Calu3 (cell line): ENCODE measurements at regions not wholly inside any gene's neighbourhood (a gene's known extent, or its start where the extent isn't known, plus 50 kb on each side); places are given as distances from the start of the nearest gene placed in this dataset.

Experiments
- BruUV-seq: library from RNA; stranded (reverse); fragments of 400-500 nt; replicated peaks from 2 replicates; lab custom pipeline; 2021; lab: Mats Ljungman, UMichigan
- CTCF ChIA-PET: fragments of 300-600 bp; sonication (Branson Sonifier 250); formaldehyde crosslinking; loops from one replicate; lab custom pipeline; 2022; ENCODE audit warnings: antibody characterized with exemption; lab: Charles Lee
- DNase-seq: peaks from one replicate; pipeline ENCODE4 v3.0.0; 2022
- H3K27ac Mint-ChIP-seq: one replicate; pipeline ENCODE4 v1.8.0; 2022; ENCODE audit warnings: mixed read lengths; ENCODE audit not compliant: unreplicated experiment
- H3K27me3 Mint-ChIP-seq: one replicate; pipeline ENCODE4 v1.8.0; 2022; ENCODE audit warnings: mixed read lengths; ENCODE audit not compliant: unreplicated experiment
- H3K36me3 Mint-ChIP-seq: one replicate; pipeline ENCODE4 v1.8.0; 2022; ENCODE audit warnings: mild to moderate bottlenecking, moderate library complexity, mixed read lengths; ENCODE audit not compliant: insufficient read depth, unreplicated experiment
- H3K4me1 Mint-ChIP-seq: one replicate; pipeline ENCODE4 v1.8.0; 2022; ENCODE audit warnings: mild to moderate bottlenecking, low read depth, mixed read lengths; ENCODE audit not compliant: unreplicated experiment
- H3K4me3 Mint-ChIP-seq: one replicate; pipeline ENCODE4 v1.8.0; 2022; ENCODE audit warnings: mild to moderate bottlenecking, low read depth, moderate library complexity, mixed read lengths; ENCODE audit not compliant: unreplicated experiment
- H3K9me3 Mint-ChIP-seq: one replicate; pipeline ENCODE4 v1.8.0; 2022; ENCODE audit warnings: low read depth, mixed read lengths; ENCODE audit not compliant: unreplicated experiment
- CTCF ChIP-seq: fragments of 200-600 bp; IDR thresholded peaks from one replicate; pipeline ENCODE4 v1.8.0; 2022; ENCODE audit warnings: antibody characterized with exemption; ENCODE audit not compliant: unreplicated experiment
- intact Hi-C: fragments of 100-400 bp; cut with micrococcal nuclease; formaldehyde crosslinking; loops from one replicate; pipeline ENCODE4 v1.10.0; 2022; ENCODE audit not compliant: unreplicated experiment

DNA sequence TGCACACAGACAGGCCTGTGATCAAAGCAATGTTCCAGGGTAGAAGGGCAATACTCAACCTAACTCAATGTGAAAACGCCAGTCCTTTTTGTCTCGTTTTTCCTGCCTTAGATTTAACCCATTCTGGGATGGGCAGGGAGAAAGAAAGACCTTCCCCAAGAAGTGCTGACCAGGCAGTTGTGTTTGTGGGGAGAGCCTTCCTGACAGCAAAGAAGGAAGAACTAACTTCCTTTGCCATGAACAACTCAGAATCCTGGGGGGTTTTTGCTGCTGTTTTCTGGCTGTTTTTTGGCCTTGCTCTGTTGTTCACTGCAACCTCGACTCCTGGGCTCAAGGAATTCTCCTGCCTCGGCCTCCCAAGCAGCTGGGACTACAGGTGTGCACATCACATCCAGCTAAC, 112.0 kb upstream of the RAB4A start:
- H3K36me3 Mint-ChIP-seq: no peaks in the 10 kb centered on the region
- no peaks in the 10 kb centered on the region for H3K27me3 Mint-ChIP-seq
- H3K27ac Mint-ChIP-seq: no peak overlapping the region
- DNase-seq: no peak
- TF ChIP-seq CTCF: no peak
- CTCF ChIA-PET: no interaction called here
- peaks cover 17% of the 10 kb centered on the region for H3K4me1 Mint-ChIP-seq
- no peak overlapping the region for H3K4me3 Mint-ChIP-seq
- no peaks in the 10 kb centered on the region for H3K9me3 Mint-ChIP-seq
- no TSS peak for BruUV-seq
- intact Hi-C loops: loop anchor here (10.0 kb wide), 1 partner anchor 224 kb away; no protein-coding TSS in a partner anchor

- peaks cover 27% of the 10 kb centered on the region for H3K4me1 Mint-ChIP-seq
- BruUV-seq: no TSS peak
- H3K27ac Mint-ChIP-seq: no peak overlapping the region
- no peak overlapping the region for H3K4me3 Mint-ChIP-seq
- peaks cover 3% of the 10 kb centered on the region for H3K36me3 Mint-ChIP-seq
- intact Hi-C loops: loop anchor here (10.0 kb wide), 1 partner anchor 225 kb away; no protein-coding TSS in a partner anchor
- H3K27me3 Mint-ChIP-seq: no peaks in the 10 kb centered on the region
- CTCF ChIA-PET: interaction anchor here (0.7 kb wide), 1 partner anchor 12 kb away, joined by 3 read pairs; no protein-coding TSS in a partner anchor
- DNase-seq: no peak
- no peaks in the 10 kb centered on the region for H3K9me3 Mint-ChIP-seq
- TF ChIP-seq CTCF: no peak
These were observed 111.0 kb upstream of the RAB4A start for GRCh38 chr1:229159668-229160544.

DNA sequence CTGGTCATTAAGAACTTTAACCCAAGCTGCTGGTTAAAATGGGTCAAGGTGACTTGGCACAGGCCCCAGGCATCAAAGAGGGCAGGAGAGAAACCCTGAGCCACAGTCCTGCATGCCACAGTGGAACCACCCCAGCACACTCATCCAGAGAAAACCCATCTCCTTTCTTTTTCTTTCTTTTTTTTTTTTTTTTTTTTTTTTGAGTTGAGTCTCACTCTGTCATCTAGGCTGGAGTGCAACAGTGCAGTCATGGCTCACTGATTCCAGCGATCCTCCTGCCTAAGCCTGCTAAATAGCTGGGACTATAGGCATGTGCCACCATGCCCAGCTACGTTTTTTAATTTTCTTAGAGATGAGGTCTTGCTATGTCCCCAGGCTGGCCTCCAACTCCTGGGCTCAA, 109.2 kb upstream of the RAB4A start:
- Mint-ChIP-seq H3K36me3 (peaks cover 6% of the 10 kb centered on the region), H3K9me3 (no peaks in the 10 kb centered on the region), H3K27me3 (no peaks in the 10 kb centered on the region), H3K4me1 (peaks cover 38% of the 10 kb centered on the region), H3K27ac (no peak overlapping the region), H3K4me3 (no peak overlapping the region)
- CTCF ChIA-PET: interaction anchor here (0.6 to 1.2 kb wide), 3 partner anchors 66 to 125 kb away, joined by 3 to 4 read pairs (median 3); no protein-coding TSS in a partner anchor
- BruUV-seq: no TSS peak
- intact Hi-C loops: no loop called here
- no peak for DNase-seq
- no peak for TF ChIP-seq CTCF

DNA sequence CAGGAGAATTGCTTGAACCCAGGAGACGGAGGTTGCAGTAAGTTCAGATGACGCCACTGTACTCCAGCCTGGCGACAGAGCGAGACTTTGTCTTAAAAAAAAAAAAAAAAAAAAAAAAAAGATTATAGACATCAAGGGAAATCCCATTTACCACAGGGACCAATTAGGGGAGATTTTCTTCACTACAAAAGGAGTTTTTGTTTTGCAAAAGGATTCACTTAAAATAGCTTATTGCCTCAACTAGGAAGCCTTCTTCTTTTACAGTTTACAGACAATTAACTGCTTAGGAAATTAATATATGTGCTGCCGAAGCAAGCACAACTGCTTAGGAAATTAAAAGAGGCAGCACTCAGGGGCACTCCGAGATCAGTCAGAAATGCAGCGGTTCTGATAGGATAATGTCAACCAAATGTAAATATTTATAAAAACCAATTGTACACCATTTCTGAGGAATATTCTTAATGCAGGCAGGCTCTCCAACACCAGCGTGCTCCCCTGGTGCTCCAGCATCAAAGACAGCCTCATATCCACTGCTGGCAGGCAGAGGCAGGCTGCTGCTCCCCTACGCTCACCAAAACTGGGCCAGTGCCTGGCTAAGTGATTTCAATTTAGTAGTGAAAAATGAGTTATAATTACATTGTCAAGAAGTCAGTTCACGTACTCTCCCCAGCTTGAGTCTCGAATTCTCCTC, 107.9 kb upstream of the RAB4A start:
- intact Hi-C loops: no loop called here
- Mint-ChIP-seq H3K27ac (no peak overlapping the region), H3K4me3 (no peak overlapping the region), H3K27me3 (no peaks in the 10 kb centered on the region), H3K4me1 (peaks cover 34% of the 10 kb centered on the region), H3K9me3 (peaks cover 2% of the 10 kb centered on the region), H3K36me3 (peaks cover 6% of the 10 kb centered on the region)
- TF ChIP-seq CTCF: no peak
- no TSS peak for BruUV-seq
- DNase-seq: no peak
- CTCF ChIA-PET: interaction anchor here (1.2 kb wide), 1 partner anchor 92 kb away, joined by 3 read pairs; no protein-coding TSS in a partner anchor
